Loucy (cell line): ENCODE measurements at regions not wholly inside any gene's neighbourhood (a gene's known extent, or its start where the extent isn't known, plus 50 kb on each side); places are given as distances from the start of the nearest gene placed in this dataset.
"Not testable (repeated sequence)": the region's sequence is repeated elsewhere in the genome, so short reads cannot be mapped to it uniquely, and the experiment has no call there.

Experiments
- EZH2phosphoT487 ChIP-seq: fragments of 200-600 bp; IDR thresholded peaks from 2 replicates; pipeline ENCODE4 v1.6.1; 2018; ENCODE audit warnings: antibody characterized with exemption, mild to moderate bottlenecking, moderate library complexity, borderline replicate concordance
- TF ChIP-seq, protein P1 (sequence below): fragments of 200-600 bp; sonication (generic); conservative IDR thresholded peaks from 2 replicates; pipeline ENCODE4 v1.5.1; 2014; ENCODE audit warnings: mild to moderate bottlenecking, antibody characterized with exemption, low read length

- TF ChIP-seq, protein P1, sequence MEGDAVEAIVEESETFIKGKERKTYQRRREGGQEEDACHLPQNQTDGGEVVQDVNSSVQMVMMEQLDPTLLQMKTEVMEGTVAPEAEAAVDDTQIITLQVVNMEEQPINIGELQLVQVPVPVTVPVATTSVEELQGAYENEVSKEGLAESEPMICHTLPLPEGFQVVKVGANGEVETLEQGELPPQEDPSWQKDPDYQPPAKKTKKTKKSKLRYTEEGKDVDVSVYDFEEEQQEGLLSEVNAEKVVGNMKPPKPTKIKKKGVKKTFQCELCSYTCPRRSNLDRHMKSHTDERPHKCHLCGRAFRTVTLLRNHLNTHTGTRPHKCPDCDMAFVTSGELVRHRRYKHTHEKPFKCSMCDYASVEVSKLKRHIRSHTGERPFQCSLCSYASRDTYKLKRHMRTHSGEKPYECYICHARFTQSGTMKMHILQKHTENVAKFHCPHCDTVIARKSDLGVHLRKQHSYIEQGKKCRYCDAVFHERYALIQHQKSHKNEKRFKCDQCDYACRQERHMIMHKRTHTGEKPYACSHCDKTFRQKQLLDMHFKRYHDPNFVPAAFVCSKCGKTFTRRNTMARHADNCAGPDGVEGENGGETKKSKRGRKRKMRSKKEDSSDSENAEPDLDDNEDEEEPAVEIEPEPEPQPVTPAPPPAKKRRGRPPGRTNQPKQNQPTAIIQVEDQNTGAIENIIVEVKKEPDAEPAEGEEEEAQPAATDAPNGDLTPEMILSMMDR: not testable (repeated sequence)
- TF ChIP-seq EZH2phosphoT487: not testable (repeated sequence)
These were observed 125.5 kb downstream of the METRNL start for GRCh38 chr17:83204736-83205386.
